Mammary epithelial cell (primary cell): ENCODE measurements at regions not wholly inside any gene's neighbourhood (a gene's known extent, or its start where the extent isn't known, plus 50 kb on each side); places are given as distances from the start of the nearest gene placed in this dataset.
"Not testable (repeated sequence)": the region's sequence is repeated elsewhere in the genome, so short reads cannot be mapped to it uniquely, and the experiment has no call there.

ENCODE experiments used
- CTCF ChIP-seq, 2 donors: IDR thresholded peaks in 1 of 2; conservative IDR thresholded peaks in 1 of 2; 2 replicates each; pipeline ENCODE4 v1.5.1; 2011 to 2012; ENCODE audit warnings: inconsistent platforms in 2 of 2, low read length in 2 of 2, mild to moderate bottlenecking in 2 of 2, control low read depth in 1 of 2, low read depth in 1 of 2; ENCODE audit not compliant: insufficient read depth in 1 of 2; ENCODE audit errors: extremely low read depth in 1 of 2
- EZH2 ChIP-seq: IDR thresholded peaks from 2 replicates; pipeline ENCODE4 v1.6.1; 2012; ENCODE audit warnings: low read length, inconsistent platforms, borderline replicate concordance

GRCh38 chr2:89585558-89585920 is 894.1 kb downstream of the RPIA start:
- not testable (repeated sequence) for TF ChIP-seq CTCF (conservative IDR thresholded peaks at IDR 0.05 in 1 of 2, IDR thresholded peaks at IDR 0.05 in 1 of 2; ENCODE audit: extremely low read depth in 1 of 2, insufficient read depth in 1 of 2, low read depth in 1 of 2, low read length in 2 of 2); EZH2
